Tibial nerve (tissue), 4 donors: ENCODE measurements at regions not wholly inside any gene's neighbourhood (a gene's known extent, or its start where the extent isn't known, plus 50 kb on each side); places are given as distances from the start of the nearest gene placed in this dataset.

ENCODE experiments used
- DNase-seq, 2 donors: peaks; one replicate each; pipeline ENCODE4 v3.0.0-alpha.2; 2019; ENCODE audit warnings: low spot score in 2 of 2
- H3K27ac ChIP-seq, 4 donors: fragments of 200-600 bp; sonication (generic) in 3 of 4; one replicate each; pipeline ENCODE4 v1.5.1; 2017 to 2019; ENCODE audit warnings: mild to moderate bottlenecking in 1 of 4
- H3K27me3 ChIP-seq, 2 donors: fragments of 200-600 bp; sonication (generic) in 1 of 2; one replicate each; pipeline versions ENCODE4 v1.5.1 to v1.6.0; 2017 to 2019
- H3K36me3 ChIP-seq, 3 donors: fragments of 200-600 bp; sonication (generic); one replicate each; pipeline ENCODE4 v1.5.1; 2018 to 2019
- H3K4me1 ChIP-seq, 4 donors: fragments of 200-600 bp; sonication (generic) in 3 of 4; one replicate each; pipeline ENCODE4 v1.5.1; 2017 to 2019
- H3K4me3 ChIP-seq, 4 donors: fragments of 200-600 bp; sonication (generic) in 3 of 4; one replicate each; pipeline ENCODE4 v1.5.1; 2017 to 2019; ENCODE audit warnings: mild to moderate bottlenecking in 1 of 4, moderate library complexity in 1 of 4
- H3K9me3 ChIP-seq, 4 donors: fragments of 200-600 bp; sonication (generic) in 3 of 4; one replicate each; pipeline ENCODE4 v1.5.1; 2017 to 2019
- CTCF ChIP-seq, 5 experiments: fragments of 200-600 bp in 3 of 5; fragments of 450-650 bp in 2 of 5; sonication (generic) in 3 of 5; IDR thresholded peaks; one replicate each; pipeline ENCODE4 v1.5.1; 2016 to 2019; ENCODE audit warnings: antibody characterized with exemption in 5 of 5, mild to moderate bottlenecking in 3 of 5, moderate library complexity in 2 of 5
- EP300 ChIP-seq, 2 donors: sonication (generic); formaldehyde crosslinking; IDR thresholded peaks; one replicate each; pipeline ENCODE4 v1.6.1; 2017; ENCODE audit warnings: antibody characterized with exemption in 2 of 2, mild to moderate bottlenecking in 1 of 2
- POLR2A ChIP-seq, 2 donors: fragments of 450-650 bp; IDR thresholded peaks; one replicate each; pipeline ENCODE4 v1.6.1; 2017; ENCODE audit warnings: antibody characterized with exemption in 2 of 2, mild to moderate bottlenecking in 2 of 2, moderate library complexity in 2 of 2
- WGBS, 2 donors: methylation state at CpG; one replicate each; pipeline ENCODE4 v1.1.5; 2018; 5-methylcytosine and 5-hydroxymethylcytosine counted together

DNA sequence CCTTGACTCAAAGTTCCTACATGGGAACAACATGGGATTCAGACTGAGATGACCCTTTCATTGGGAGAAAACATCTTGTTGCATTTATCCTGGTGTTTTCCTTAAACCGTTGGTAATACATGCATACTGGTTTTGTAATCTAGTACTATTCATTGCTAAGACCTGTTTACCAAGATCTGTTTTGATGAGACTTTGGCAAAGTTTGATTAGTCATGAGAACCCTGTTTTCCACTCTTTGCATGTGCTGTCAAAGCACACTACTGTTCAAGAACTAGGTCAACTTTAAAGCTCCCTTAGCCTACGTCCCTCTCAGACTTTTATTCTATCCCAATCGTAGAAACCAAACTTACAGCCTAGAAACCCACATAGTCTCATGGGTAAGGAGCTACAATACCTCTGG is 650.9 kb downstream of the GATA3 start:
- H3K9me3 ChIP-seq = no peaks in the 10 kb centered on the region
- H3K4me3 ChIP-seq = no peak overlapping the region
- H3K27ac ChIP-seq = no peak overlapping the region
- no peak for DNase-seq
- no peaks in the 10 kb centered on the region for H3K27me3 ChIP-seq
- 74 to 76% methylated on average over 3 of the region's 3 CpGs for WGBS, 2 donors
- no peaks in the 10 kb centered on the region for H3K36me3 ChIP-seq
- TF ChIP-seq EP300 (IDR thresholded peaks at IDR 0.05) (no peak), POLR2A (IDR thresholded peaks at IDR 0.05) (no peak), CTCF (IDR thresholded peaks at IDR 0.05) (no peak)
- H3K4me1 ChIP-seq = no peaks in the 10 kb centered on the region

- Histone ChIP-seq H3K27me3 (no peaks in the 10 kb centered on the region), H3K36me3 (no peaks in the 10 kb centered on the region), H3K9me3 (no peaks in the 10 kb centered on the region), H3K27ac (no peak overlapping the region), H3K4me3 (no peak overlapping the region), H3K4me1 (no peaks in the 10 kb centered on the region)
- 75 to 85% methylated on average over 4 of the region's 4 CpGs for WGBS, 2 donors
- TF ChIP-seq EP300 (IDR thresholded peaks at IDR 0.05) (no peak), POLR2A (IDR thresholded peaks at IDR 0.05) (no peak), CTCF (IDR thresholded peaks at IDR 0.05) (no peak)
- no peak for DNase-seq
Observed at GRCh38 chr10:8712656-8713055, 658.2 kb downstream of the GATA3 start.

GRCh38 chr10:8719971-8720370 is 665.5 kb downstream of the GATA3 start:
- Histone ChIP-seq H3K27ac (no peak overlapping the region), H3K4me1 (no peaks in the 10 kb centered on the region), H3K27me3 (no peaks in the 10 kb centered on the region), H3K9me3 (peaks cover 0 to 36% (median 3%) of the 10 kb centered on the region in 4 donors), H3K36me3 (no peaks in the 10 kb centered on the region), H3K4me3 (no peak overlapping the region)
- no peak for DNase-seq
- TF ChIP-seq EP300 (IDR thresholded peaks at IDR 0.05) = no peak
- TF ChIP-seq POLR2A (IDR thresholded peaks at IDR 0.05) = no peak
- no peak for TF ChIP-seq CTCF (IDR thresholded peaks at IDR 0.05)
- WGBS, 2 donors = 85 to 92% methylated on average over 4 of the region's 4 CpGs

GRCh38 chr10:8721650-8722049 is 667.2 kb downstream of the GATA3 start:
- H3K9me3 ChIP-seq = peaks cover 0 to 36% (median 3%) of the 10 kb centered on the region in 4 donors
- H3K27me3 ChIP-seq = no peaks in the 10 kb centered on the region
- H3K36me3 ChIP-seq = no peaks in the 10 kb centered on the region
- H3K4me1 ChIP-seq = no peaks in the 10 kb centered on the region
- 44 to 62% methylated on average over 3 of the region's 3 CpGs for WGBS, 2 donors
- no peak for DNase-seq
- no peak overlapping the region for H3K4me3 ChIP-seq
- no peak for TF ChIP-seq CTCF (IDR thresholded peaks at IDR 0.05)
- no peak for TF ChIP-seq EP300 (IDR thresholded peaks at IDR 0.05)
- no peak for TF ChIP-seq POLR2A (IDR thresholded peaks at IDR 0.05)
- H3K27ac ChIP-seq = no peak overlapping the region

DNA sequence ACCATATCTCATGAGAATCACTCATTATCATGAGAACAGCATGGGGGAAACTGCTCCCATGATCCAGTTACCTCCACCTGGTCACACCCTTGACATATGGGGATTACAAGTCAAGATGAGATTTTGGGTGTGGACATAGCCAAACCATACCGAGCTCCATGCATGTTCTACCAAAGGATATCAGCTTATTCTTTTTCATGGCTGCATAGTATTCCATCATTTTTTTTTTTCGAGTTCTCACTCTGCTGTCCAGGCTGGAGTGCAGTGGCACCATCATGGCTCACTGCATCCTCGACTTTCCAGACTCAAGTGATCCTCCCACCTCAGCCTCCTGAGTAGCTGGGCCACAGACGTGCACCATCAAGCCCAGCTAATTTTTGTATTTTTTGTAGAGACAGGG is 668.3 kb downstream of the GATA3 start:
- H3K4me1 ChIP-seq = no peaks in the 10 kb centered on the region
- no peak overlapping the region for H3K27ac ChIP-seq
- H3K27me3 ChIP-seq = no peaks in the 10 kb centered on the region
- no peak overlapping the region for H3K4me3 ChIP-seq
- peaks cover 0 to 36% (median 3%) of the 10 kb centered on the region in 4 donors for H3K9me3 ChIP-seq
- no peak for TF ChIP-seq POLR2A (IDR thresholded peaks at IDR 0.05)
- no peak for TF ChIP-seq EP300 (IDR thresholded peaks at IDR 0.05)
- TF ChIP-seq CTCF (IDR thresholded peaks at IDR 0.05) = no peak
- DNase-seq = no peak
- no peaks in the 10 kb centered on the region for H3K36me3 ChIP-seq
- 81 to 83% methylated on average over 4 of the region's 4 CpGs for WGBS, 2 donors
